IMR-90 (cell line): ENCODE measurements at regions not wholly inside any gene's neighbourhood (a gene's known extent, or its start where the extent isn't known, plus 50 kb on each side); places are given as distances from the start of the nearest gene placed in this dataset.

Experiments
- ATAC-seq: fragments of 200-7000 bp; cut with Tn5 transposase; 2 replicates; pipeline ENCODE4 v1.9.1; 2020; ENCODE audit warnings: low read depth, mild to moderate bottlenecking, moderate library complexity
- BruUV-seq: library from RNA; stranded (reverse); fragments of 400-500 nt; replicated peaks from 2 replicates; lab custom pipeline; 2021; lab: Mats Ljungman, UMichigan
- CTCF ChIA-PET: fragments of 300-600 bp; formaldehyde crosslinking; extraction: SDS; loops from one replicate; lab custom pipeline; 2021; ENCODE audit warnings: antibody characterized with exemption; lab: Yijun Ruan, JAX
- POLR2A ChIA-PET: fragments of 300-600 bp; sonication (Branson Sonifier 250); formaldehyde crosslinking; loops from one replicate; lab custom pipeline; 2022; ENCODE audit warnings: antibody characterized with exemption; ENCODE audit not compliant: unreplicated experiment; lab: Charles Lee
- DNase-seq: peaks from one replicate; pipeline ENCODE4 v3.0.0; 2013
- H2AFZ ChIP-seq: replicated peaks from 2 replicates; pipeline ENCODE3; 2013; ENCODE audit warnings: low read length, mild to moderate bottlenecking; ENCODE audit not compliant: poor library complexity
- H2AK5ac ChIP-seq: 2 replicates; pipeline ENCODE4 v1.6.1; 2013; ENCODE audit warnings: low read depth, low read length, inconsistent platforms
- H2AK9ac ChIP-seq: replicated peaks from 2 replicates; pipeline ENCODE3; 2013; ENCODE audit warnings: mild to moderate bottlenecking, low read depth, low read length, moderate library complexity; ENCODE audit not compliant: poor library complexity
- H2BK120ac ChIP-seq: 2 replicates; pipeline ENCODE4 v1.6.1; 2013; ENCODE audit warnings: low read depth, low read length, inconsistent platforms
- H2BK15ac ChIP-seq: 3 replicates; pipeline ENCODE4 v1.6.1; 2013; ENCODE audit warnings: low read depth, low read length, inconsistent platforms
- H2BK20ac ChIP-seq: 2 replicates; pipeline ENCODE4 v1.6.1; 2013; ENCODE audit warnings: low read depth, mild to moderate bottlenecking, inconsistent platforms, low read length, moderate library complexity
- H2BK5ac ChIP-seq: 2 replicates; pipeline ENCODE4 v1.6.1; 2013; ENCODE audit warnings: mild to moderate bottlenecking, low read depth, low read length, inconsistent platforms; ENCODE audit not compliant: poor library complexity, severe bottlenecking
- H3K14ac ChIP-seq: replicated peaks from 2 replicates; pipeline ENCODE4 v1.6.1; 2013; ENCODE audit warnings: low read depth, low read length, inconsistent platforms
- H3K18ac ChIP-seq: 2 replicates; pipeline ENCODE4 v1.6.1; 2013; ENCODE audit warnings: low read depth, low read length, control low read depth
- H3K23ac ChIP-seq: 2 replicates; pipeline ENCODE4 v1.6.1; 2013; ENCODE audit warnings: low read depth, low read length, inconsistent platforms
- H3K27ac ChIP-seq: 2 replicates; pipeline ENCODE4 v1.5.1; 2013; ENCODE audit warnings: mild to moderate bottlenecking, control low read depth, low read length; ENCODE audit not compliant: insufficient read depth
- H3K27me3 ChIP-seq: 2 replicates; pipeline ENCODE4 v1.6.1; 2013; ENCODE audit warnings: low read length; ENCODE audit not compliant: control insufficient read depth, insufficient read depth
- H3K36me3 ChIP-seq: 2 replicates; pipeline ENCODE4 v1.6.1; 2013; ENCODE audit warnings: low read length, mixed read lengths; ENCODE audit not compliant: control insufficient read depth, insufficient read depth
- H3K4ac ChIP-seq: 2 replicates; pipeline ENCODE4 v1.6.1; 2013; ENCODE audit warnings: low read depth, low read length, inconsistent platforms
- H3K4me1 ChIP-seq: 2 replicates; pipeline ENCODE4 v1.6.1; 2013; ENCODE audit warnings: low read length, mixed read lengths; ENCODE audit not compliant: control insufficient read depth, insufficient read depth
- H3K4me2 ChIP-seq: 2 replicates; pipeline ENCODE4 v1.6.1; 2013; ENCODE audit warnings: low read depth, mild to moderate bottlenecking, control low read depth, low read length, moderate library complexity
- H3K4me3 ChIP-seq: 2 replicates; pipeline ENCODE4 v1.5.1; 2013; ENCODE audit warnings: low read depth, mild to moderate bottlenecking, control low read depth, low read length, moderate library complexity; ENCODE audit not compliant: insufficient read depth
- H3K56ac ChIP-seq: 2 replicates; pipeline ENCODE4 v1.6.1; 2013; ENCODE audit warnings: low read length, inconsistent platforms; ENCODE audit not compliant: insufficient read depth; ENCODE audit errors: extremely low read depth
- H3K79me1 ChIP-seq, 2 experiments: 2 replicates each; pipeline ENCODE4 v1.6.1; 2013; ENCODE audit warnings: low read length in 2 of 2, inconsistent platforms in 1 of 2, low read depth in 1 of 2
- H3K9ac ChIP-seq: 2 replicates; pipeline ENCODE4 v1.6.1; 2013; ENCODE audit warnings: low read depth, low read length, control low read depth
- H3K9me1 ChIP-seq: 2 replicates; pipeline ENCODE4 v1.6.1; 2013; ENCODE audit warnings: low read length, inconsistent platforms; ENCODE audit not compliant: insufficient read depth
- H3K9me3 ChIP-seq: 2 replicates; pipeline ENCODE4 v1.6.1; 2013; ENCODE audit warnings: low read length; ENCODE audit not compliant: control insufficient read depth, insufficient read depth
- H4K20me1 ChIP-seq: 2 replicates; pipeline ENCODE4 v1.6.1; 2013; ENCODE audit warnings: low read length, inconsistent platforms; ENCODE audit not compliant: insufficient read depth
- H4K5ac ChIP-seq: 2 replicates; pipeline ENCODE4 v1.6.1; 2013; ENCODE audit warnings: mild to moderate bottlenecking, low read depth, low read length, control low read depth
- H4K8ac ChIP-seq, 2 experiments: 2 replicates each; pipeline ENCODE4 v1.6.1; 2013; ENCODE audit warnings: low read depth in 2 of 2, low read length in 2 of 2, control low read depth in 1 of 2, inconsistent platforms in 1 of 2
- H4K91ac ChIP-seq: 2 replicates; pipeline ENCODE4 v1.6.1; 2013; ENCODE audit warnings: low read depth, low read length, inconsistent platforms; ENCODE audit not compliant: insufficient read depth
- BHLHE40 ChIP-seq: fragments of 150-350 bp; IDR thresholded peaks from 2 replicates; pipeline ENCODE4 v1.6.1; 2016; ENCODE audit warnings: mild to moderate bottlenecking, low read depth, low read length
- CTCF ChIP-seq: conservative IDR thresholded peaks from 2 replicates; pipeline ENCODE4 v1.5.1; 2012; ENCODE audit warnings: mild to moderate bottlenecking, low read depth, low read length, improper control_type of control experiment
- MAFK ChIP-seq: IDR thresholded peaks from 2 replicates; pipeline ENCODE4 v1.6.1; 2012; ENCODE audit warnings: low read depth, low read length, improper control_type of control experiment
- MXI1 ChIP-seq: IDR thresholded peaks from 2 replicates; pipeline ENCODE4 v1.6.1; 2012; ENCODE audit warnings: low read depth, mild to moderate bottlenecking, low read length, moderate library complexity, borderline replicate concordance
- RCOR1 ChIP-seq: IDR thresholded peaks from 2 replicates; pipeline ENCODE4 v1.6.1; 2012; ENCODE audit warnings: mild to moderate bottlenecking, low read length, improper control_type of control experiment; ENCODE audit not compliant: insufficient replicate concordance
- RFX5 ChIP-seq: IDR thresholded peaks from 2 replicates; pipeline ENCODE4 v1.8.0; 2012; ENCODE audit warnings: low read depth, mild to moderate bottlenecking, low read length, moderate library complexity
- SMC3 ChIP-seq: fragments of 150-350 bp; IDR thresholded peaks from 2 replicates; pipeline ENCODE4 v1.6.1; 2016; ENCODE audit warnings: low read depth, mild to moderate bottlenecking, antibody characterized with exemption, low read length, moderate library complexity
- WGBS, 2 experiments: methylation state at CpG; one replicate each; pipeline versions ENCODE4 v1.1.5 to v1.1.7; 2013; ENCODE audit warnings: missing lambda C conversion rate in 2 of 2; ENCODE audit not compliant: insufficient read length in 1 of 2; ENCODE audit errors: extremely low coverage in 2 of 2; 5-methylcytosine and 5-hydroxymethylcytosine counted together
- dilution Hi-C: fragments of 300-500 bp; cut with HindIII; formaldehyde crosslinking; loops from one replicate; pipeline ENCODE4 v1.14.3; 2018; ENCODE audit warnings: low sequenced_read_pairs; ENCODE audit not compliant: unreplicated experiment
- in situ Hi-C: fragments of 300-500 bp; cut with MboI; formaldehyde crosslinking; loops from 3 replicates; pipeline ENCODE4 v1.14.3; 2019; ENCODE audit warnings: low sequenced_read_pairs, inconsistent platforms, mixed read lengths
- intact Hi-C: fragments of 100-400 bp; cut with micrococcal nuclease; formaldehyde crosslinking; loops from 2 replicates; pipeline ENCODE4 v1.10.0; 2022

GRCh38 chr9:96051423-96051822 lies 175.9 kb downstream of the ERCC6L2 start:
- no peaks in the 10 kb centered on the region for H3K79me1 ChIP-seq
- no peak overlapping the region for H3K27ac ChIP-seq
- H2BK20ac ChIP-seq: no peak overlapping the region
- DNase-seq (no peak), ATAC-seq (no peak)
- H2AK5ac ChIP-seq: no peak overlapping the region
- H2BK5ac ChIP-seq: no peak overlapping the region
- no TSS peak for BruUV-seq
- peaks cover 2% of the 10 kb centered on the region; the same call in 1 of the 2 replicates for H3K9me3 ChIP-seq
- CTCF ChIA-PET: no interaction called here
- H3K9ac ChIP-seq: no peak overlapping the region
- no peak overlapping the region for H4K91ac ChIP-seq
- in situ Hi-C loops: no loop called here
- H2BK15ac ChIP-seq: no peak overlapping the region
- no peak overlapping the region for H3K56ac ChIP-seq
- POLR2A ChIA-PET: no interaction called here
- no peak overlapping the region for H3K18ac ChIP-seq
- no peak overlapping the region for H4K8ac ChIP-seq
- TF ChIP-seq BHLHE40: no peak
- no peak for TF ChIP-seq SMC3
- no peak for TF ChIP-seq CTCF
- TF ChIP-seq RCOR1: no peak
- peak; percentile 66 for TF ChIP-seq MAFK
- TF ChIP-seq MXI1: no peak
- TF ChIP-seq RFX5: no peak
- no peaks in the 10 kb centered on the region for H3K9me1 ChIP-seq
- 100% methylated on average over 1 of the region's 7 CpGs; no CpG with 5 or more reads in 1 of the 2 experiments for WGBS, 2 experiments
- no peaks in the 10 kb centered on the region for H3K36me3 ChIP-seq
- intact Hi-C loops: no loop called here
- no peak overlapping the region for H4K5ac ChIP-seq
- H3K14ac ChIP-seq: no peak overlapping the region
- H3K23ac ChIP-seq: no peak overlapping the region
- dilution Hi-C loops: no loop called here
- H3K4me2 ChIP-seq: no peak overlapping the region
- peaks cover 42% of the 10 kb centered on the region for H3K27me3 ChIP-seq
- no peaks in the 10 kb centered on the region for H3K4me1 ChIP-seq
- H3K4ac ChIP-seq: no peak overlapping the region
- H2AFZ ChIP-seq: no peak overlapping the region
- no peak overlapping the region for H2BK120ac ChIP-seq
- H4K20me1 ChIP-seq: no peaks in the 10 kb centered on the region
- H2AK9ac ChIP-seq: no peak overlapping the region
- H3K4me3 ChIP-seq: no peak overlapping the region
